ENCODE measurements at regions not wholly inside any gene's neighbourhood (a gene's known extent, or its start where the extent isn't known, plus 50 kb on each side); places are given as distances from the start of the nearest gene placed in this dataset.

DNA sequence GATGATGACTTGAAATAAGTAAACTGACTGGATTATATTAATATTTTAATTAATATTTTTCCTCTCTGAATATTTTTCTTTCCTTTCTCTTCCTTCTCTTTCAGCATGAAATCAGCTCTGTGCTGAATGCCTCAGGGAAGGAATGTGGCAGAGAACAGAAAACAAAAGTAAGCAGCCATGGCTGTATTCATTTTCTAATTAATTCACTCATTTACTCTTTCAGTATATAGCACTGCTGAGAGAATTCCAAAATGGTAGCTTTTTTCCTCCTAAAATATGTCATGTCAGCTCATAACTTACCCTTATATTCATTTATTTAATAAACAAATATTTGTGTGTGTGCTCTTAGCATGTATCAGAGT is 522.5 kb downstream of the PTPRC start:
- Mint-ChIP-seq H3K4me3 (no peak overlapping the region), H3K9me3 (peaks cover 2% of the 10 kb centered on the region), H3K36me3 (peaks cover 6% of the 10 kb centered on the region), H3K27ac (no peak overlapping the region), H3K4me1 (peaks cover 32% of the 10 kb centered on the region)
- no peak for ATAC-seq
- DNase-seq (ENCODE audit: low spot score in 2 of 2) = no peak

DNA sequence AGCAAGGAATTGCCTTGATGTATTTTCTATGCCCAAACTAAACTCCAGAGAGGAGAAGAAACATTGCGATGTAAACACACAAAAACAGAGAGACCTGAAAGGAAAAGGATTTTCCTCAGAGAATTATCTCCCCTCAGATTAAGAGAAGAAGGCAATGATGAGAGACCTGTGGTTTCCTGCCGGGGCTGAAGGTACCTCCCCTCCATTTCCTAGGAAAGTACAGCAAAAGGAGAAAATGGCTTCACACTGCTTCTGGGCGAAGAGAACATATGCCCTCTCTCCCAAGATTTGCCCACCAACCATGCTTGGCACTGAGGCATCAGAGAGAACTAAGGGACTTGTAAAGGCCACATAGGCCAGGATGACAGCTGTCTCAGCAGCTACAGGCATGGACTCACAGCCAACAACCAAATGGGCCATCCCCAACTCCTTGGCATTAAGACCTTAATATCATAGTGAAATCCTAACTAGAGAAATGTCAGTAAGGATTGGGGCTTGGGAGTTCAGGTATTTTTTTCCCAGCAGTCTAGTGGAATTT is 523.0 kb downstream of the PTPRC start:
- Mint-ChIP-seq H3K36me3 (peaks cover 6% of the 10 kb centered on the region), H3K27ac (no peak overlapping the region), H3K4me1 (peaks cover 32% of the 10 kb centered on the region), H3K9me3 (peaks cover 2% of the 10 kb centered on the region), H3K4me3 (no peak overlapping the region)
- no peak for DNase-seq (ENCODE audit: low spot score in 2 of 2)
- no peak for ATAC-seq

DNA sequence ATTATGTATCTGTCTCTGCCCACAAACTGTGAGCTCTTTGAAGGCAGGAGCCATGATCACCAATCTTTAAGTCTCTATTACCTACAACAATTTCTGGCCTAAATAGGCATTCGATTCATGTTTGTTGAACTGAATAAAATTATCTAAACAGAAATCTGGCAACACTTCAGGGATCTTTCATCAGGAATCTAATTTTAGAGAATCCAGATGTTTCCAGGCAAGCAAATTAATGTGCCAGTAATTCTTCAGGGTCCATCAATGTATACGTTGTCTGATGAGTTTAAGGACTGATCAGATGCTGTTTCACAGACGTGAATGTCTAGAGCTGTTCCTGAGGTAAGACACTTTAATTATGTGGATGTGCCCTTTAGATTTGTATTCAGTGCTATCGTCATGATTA is 524.4 kb downstream of the PTPRC start:
- H3K27ac Mint-ChIP-seq = no peak overlapping the region
- peaks cover 6% of the 10 kb centered on the region for H3K36me3 Mint-ChIP-seq
- H3K9me3 Mint-ChIP-seq = peaks cover 2% of the 10 kb centered on the region
- no peak overlapping the region for H3K4me3 Mint-ChIP-seq
- DNase-seq (ENCODE audit: low spot score in 2 of 2) = no peak
- no peak for ATAC-seq
- peaks cover 32% of the 10 kb centered on the region for H3K4me1 Mint-ChIP-seq

DNA sequence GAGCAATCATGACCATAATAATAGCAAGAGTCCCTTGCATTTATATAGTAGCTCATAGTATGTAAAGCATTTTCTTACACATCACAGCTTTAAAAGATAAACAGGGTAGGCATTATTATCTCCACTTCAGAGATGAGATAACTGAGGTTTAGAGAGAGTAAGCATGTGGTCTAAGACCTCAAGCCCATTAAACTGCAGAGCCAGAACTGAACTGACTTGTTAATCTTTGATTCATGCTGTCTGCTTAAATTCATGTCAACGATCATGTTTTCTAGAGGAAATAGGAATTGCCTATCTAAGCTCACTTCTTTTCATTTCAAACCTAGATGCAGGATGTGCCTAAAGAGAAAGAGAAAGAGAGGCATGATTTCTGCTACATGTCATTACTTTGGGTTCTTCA is 524.8 kb downstream of the PTPRC start:
- H3K4me1 Mint-ChIP-seq = peaks cover 36% of the 10 kb centered on the region
- H3K4me3 Mint-ChIP-seq = no peak overlapping the region
- H3K36me3 Mint-ChIP-seq = peaks cover 6% of the 10 kb centered on the region
- peaks cover 2% of the 10 kb centered on the region for H3K9me3 Mint-ChIP-seq
- H3K27ac Mint-ChIP-seq = no peak overlapping the region
- DNase-seq (ENCODE audit: low spot score in 2 of 2) (no peak), ATAC-seq (peak; percentile 81)

DNA sequence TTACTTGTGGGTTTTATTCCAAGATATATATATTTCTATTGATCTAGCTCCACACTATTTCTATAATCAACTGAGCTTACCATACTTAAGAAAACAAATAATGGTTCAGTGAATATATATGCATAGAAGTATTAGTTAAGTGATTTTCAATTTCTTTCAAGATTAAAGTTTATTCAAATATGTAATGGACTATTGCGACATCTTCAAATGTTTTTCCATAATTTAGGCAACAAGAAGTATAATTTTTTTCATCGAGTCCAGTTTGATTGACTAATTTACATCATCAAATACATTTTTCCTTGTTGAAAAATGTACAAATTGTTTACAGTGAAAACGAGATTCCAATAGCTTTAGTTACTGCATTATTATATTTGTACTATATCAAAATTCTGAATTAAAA is 528.6 kb downstream of the PTPRC start:
- H3K9me3 Mint-ChIP-seq = no peaks in the 10 kb centered on the region
- no peak overlapping the region for H3K27ac Mint-ChIP-seq
- no peak overlapping the region for H3K4me3 Mint-ChIP-seq
- H3K4me1 Mint-ChIP-seq = peaks cover 53% of the 10 kb centered on the region
- H3K36me3 Mint-ChIP-seq = no peaks in the 10 kb centered on the region
- ATAC-seq (no peak), DNase-seq (ENCODE audit: low spot score in 2 of 2) (no peak)

DNA sequence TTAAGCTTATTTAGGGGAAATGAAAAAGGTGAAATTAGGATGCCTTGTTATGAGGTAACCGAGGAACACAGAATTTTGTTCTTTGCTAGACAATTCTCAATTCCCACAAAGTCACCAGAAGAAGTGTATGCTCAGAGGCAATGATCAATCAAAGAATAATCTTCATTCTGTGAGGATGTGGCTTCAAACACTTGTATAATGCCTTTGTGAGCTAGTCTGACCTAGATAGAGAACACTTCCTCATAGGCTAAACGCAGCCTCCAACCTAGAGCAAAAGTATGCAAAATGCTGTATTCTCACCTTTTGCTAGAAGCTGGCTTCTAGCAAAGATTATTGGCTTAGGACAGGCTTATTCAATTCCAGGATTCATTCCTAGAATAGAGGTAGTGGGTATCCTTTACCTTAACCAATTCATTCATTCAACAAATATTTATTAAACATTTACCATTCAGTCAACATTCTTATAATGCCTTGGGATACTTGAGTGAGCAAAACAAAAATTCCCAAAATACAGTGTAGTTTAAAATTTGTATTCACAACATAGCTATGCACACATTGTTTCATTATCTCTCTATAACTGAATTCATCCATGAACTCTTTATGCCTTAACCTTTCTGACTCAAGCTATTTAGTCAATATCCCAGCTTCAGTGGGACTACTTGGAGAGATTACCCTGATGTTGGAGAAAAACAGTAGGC is 530.2 kb downstream of the PTPRC start:
- H3K4me3 Mint-ChIP-seq = no peak overlapping the region
- H3K9me3 Mint-ChIP-seq = no peaks in the 10 kb centered on the region
- DNase-seq (ENCODE audit: low spot score in 2 of 2) = no peak
- no peak for ATAC-seq
- H3K4me1 Mint-ChIP-seq = peaks cover 55% of the 10 kb centered on the region
- peak overlapping the region; percentile 5 for H3K27ac Mint-ChIP-seq
- no peaks in the 10 kb centered on the region for H3K36me3 Mint-ChIP-seq

DNA sequence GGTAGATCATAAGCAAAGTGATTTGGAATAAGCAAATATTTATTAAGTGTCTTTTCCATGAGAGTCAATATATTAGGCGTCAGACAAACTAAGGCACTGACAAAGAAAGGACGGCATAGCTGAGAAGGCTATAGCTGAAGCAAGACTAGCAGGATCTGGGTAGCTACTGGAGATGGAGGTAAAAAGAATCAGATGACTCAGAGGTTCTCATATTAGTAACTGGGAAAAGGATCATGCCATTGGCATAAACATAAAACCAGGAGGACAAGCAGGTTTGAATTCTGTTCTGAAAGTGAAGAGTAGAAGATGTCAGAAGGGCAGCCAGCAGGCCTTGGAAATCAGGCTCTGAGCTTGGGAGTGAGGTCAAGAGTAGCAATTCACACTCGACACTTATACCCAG is 531.9 kb downstream of the PTPRC start:
- Mint-ChIP-seq H3K4me3 (no peak overlapping the region), H3K27ac (no peak overlapping the region), H3K36me3 (no peaks in the 10 kb centered on the region), H3K4me1 (peaks cover 61% of the 10 kb centered on the region), H3K9me3 (no peaks in the 10 kb centered on the region)
- no peak for DNase-seq (ENCODE audit: low spot score in 2 of 2)
- ATAC-seq = no peak

DNA sequence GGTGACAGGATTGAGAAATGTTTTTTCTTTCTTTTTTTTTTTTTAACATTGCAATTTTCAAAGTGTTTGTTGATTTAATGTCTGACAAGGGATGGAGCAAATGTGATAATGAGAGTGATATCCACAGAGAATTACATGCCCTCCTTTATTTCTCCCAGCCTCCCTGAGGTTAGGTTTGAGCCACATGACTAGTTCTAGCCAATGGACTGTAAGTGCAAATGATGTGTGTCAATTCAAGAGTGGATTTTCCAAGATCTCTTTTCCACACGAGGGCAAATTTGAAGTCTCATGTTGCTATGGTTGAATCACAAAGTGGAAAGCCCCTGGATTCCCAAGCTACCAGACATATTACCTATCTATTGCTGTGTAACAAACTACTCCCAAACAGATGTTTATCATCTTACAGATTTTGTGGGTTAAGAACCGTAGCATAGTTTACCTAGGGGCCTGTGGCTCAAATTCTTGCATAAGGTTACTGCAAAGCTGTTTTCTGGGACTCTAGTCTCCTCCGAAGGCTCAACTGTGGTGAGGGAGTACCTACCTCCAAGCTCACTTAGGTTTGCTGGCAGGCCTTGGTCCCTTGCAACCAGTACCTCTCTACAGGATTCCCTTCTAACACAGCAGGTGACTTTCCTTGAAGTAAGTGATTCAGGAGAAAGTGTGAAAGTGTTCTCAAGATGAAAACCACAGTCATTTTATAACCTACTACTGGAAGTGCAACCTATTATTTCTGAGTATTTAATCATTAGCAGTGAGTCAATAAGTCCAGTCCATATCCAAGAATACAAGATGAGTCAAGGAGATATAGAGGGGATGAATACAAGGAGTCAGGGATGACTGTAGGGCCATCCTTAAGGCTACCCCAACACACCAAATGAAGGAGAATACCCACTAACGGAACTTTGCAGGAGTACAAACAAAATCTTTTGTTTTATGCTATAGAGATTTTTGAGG is 533.6 kb downstream of the PTPRC start:
- Mint-ChIP-seq H3K4me3 (no peak overlapping the region), H3K27ac (peak overlapping the region; percentile 22), H3K9me3 (no peaks in the 10 kb centered on the region), H3K4me1 (peaks cover 61% of the 10 kb centered on the region), H3K36me3 (no peaks in the 10 kb centered on the region)
- ATAC-seq = peak; percentile 61
- no peak for DNase-seq (ENCODE audit: low spot score in 2 of 2)

DNA sequence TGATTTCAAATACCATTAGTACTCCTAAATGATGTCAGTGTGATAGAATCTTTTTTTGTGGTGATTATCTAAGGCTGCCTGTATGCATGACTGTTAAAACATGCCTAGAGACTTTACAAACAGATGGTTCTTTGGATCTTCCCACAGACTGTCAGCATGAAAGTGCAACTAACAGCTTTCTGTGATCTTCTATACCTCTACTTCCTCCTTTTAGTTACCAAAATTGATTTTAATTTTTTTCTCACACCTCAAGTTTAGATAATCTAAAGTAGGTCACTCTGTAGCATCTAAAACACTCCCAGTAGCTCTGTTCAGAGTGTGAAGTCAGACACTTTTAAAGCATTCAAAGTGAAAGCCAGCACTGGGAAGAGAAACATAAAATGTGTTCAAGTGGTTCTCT is 534.5 kb downstream of the PTPRC start:
- no peak for DNase-seq (ENCODE audit: low spot score in 2 of 2)
- H3K9me3 Mint-ChIP-seq = no peaks in the 10 kb centered on the region
- peak; percentile 94 for ATAC-seq
- H3K4me1 Mint-ChIP-seq = peaks cover 60% of the 10 kb centered on the region
- H3K36me3 Mint-ChIP-seq = no peaks in the 10 kb centered on the region
- no peak overlapping the region for H3K4me3 Mint-ChIP-seq
- no peak overlapping the region for H3K27ac Mint-ChIP-seq

DNA sequence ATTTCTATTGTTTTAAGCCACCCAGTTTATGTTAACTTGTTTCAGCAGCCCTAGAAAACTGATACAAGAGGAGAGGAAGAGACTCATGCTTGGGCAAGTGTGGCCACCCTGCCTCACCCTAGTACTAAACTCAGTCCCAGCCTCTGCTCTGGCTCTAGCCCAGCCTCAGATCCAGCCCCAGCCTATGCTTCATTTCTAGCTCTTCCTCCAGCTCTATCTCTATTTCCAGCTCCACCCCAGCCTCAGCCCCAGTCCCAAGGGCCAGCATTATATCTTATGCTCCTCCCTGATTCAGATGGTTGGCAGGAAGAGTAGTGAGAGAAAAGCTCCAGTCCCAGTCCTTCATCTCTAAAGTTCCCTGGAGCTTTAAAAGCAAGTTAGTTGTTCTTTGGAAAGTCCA is 535.5 kb downstream of the PTPRC start:
- Mint-ChIP-seq H3K27ac (no peak overlapping the region), H3K4me1 (peaks cover 50% of the 10 kb centered on the region), H3K36me3 (no peaks in the 10 kb centered on the region), H3K4me3 (no peak overlapping the region), H3K9me3 (no peaks in the 10 kb centered on the region)
- ATAC-seq (no peak), DNase-seq (ENCODE audit: low spot score in 2 of 2) (no peak)

DNA sequence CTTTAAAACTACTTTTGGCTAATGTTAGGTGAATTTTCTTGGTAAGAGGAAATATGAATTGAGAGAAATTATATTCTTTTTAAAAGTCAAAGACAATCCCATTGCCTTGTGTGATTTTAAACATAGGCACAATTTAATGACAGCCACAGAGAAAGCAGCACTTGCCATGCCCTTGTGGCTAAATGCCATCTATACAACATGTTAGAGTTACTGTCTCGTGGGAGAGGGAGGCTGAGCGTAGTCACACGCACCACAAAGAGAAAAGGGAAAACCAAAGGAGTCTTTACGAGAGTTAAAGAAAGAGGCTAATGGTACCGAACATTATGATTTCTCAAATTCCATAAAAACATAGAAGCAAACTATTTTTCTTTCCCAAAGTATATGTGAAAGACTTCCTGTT is 537.9 kb downstream of the PTPRC start:
- no peak for ATAC-seq

DNA sequence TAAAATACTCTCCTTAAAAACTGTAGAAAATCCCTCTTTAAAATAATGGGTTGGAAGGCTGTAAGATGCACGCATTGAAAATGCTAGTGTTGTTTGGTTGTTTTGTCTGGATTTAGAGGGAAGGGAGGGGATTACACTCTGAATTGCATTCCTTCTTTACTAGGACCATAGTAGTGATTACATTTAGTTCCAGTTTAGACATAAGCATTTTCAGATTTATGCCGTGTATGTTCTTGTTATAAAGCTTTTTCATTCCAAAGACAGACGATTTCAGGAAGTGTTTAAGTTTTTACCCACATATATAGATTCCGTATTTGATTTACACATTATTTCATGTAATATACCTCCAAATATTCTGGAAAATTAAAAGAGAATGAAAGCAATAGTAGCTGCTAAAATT is 538.4 kb downstream of the PTPRC start:
- ATAC-seq = no peak
- DNase-seq (ENCODE audit: low spot score in 2 of 2) = no peak
- peaks cover 28% of the 10 kb centered on the region for H3K4me1 Mint-ChIP-seq
- no peaks in the 10 kb centered on the region for H3K9me3 Mint-ChIP-seq
- no peaks in the 10 kb centered on the region for H3K36me3 Mint-ChIP-seq
- no peak overlapping the region for H3K27ac Mint-ChIP-seq
- H3K4me3 Mint-ChIP-seq = no peak overlapping the region

More for the DNA sequence above, 537.9 kb downstream of the PTPRC start:
- Mint-ChIP-seq H3K4me3 (no peak overlapping the region), H3K9me3 (no peaks in the 10 kb centered on the region), H3K4me1 (peaks cover 33% of the 10 kb centered on the region), H3K27ac (no peak overlapping the region), H3K36me3 (no peaks in the 10 kb centered on the region)
- DNase-seq (ENCODE audit: low spot score in 2 of 2) = no peak

DNA sequence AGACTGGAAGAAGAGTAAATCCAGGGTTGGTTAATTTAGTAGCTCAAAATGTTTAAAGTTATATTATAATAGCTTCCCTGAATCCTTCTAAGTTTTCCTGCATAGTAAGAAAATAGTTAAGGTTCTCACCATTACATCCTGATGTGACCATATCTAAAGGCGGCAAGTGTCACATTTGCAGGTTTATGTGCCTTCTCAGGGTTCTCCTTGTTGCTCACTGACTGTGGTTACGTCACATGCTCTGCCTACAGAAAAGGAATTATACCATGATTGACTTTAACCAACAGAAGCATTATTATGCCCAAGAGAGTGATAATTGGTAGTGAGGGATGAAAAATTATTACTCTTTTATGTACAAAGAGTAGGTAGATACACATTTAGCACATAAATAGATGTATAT is 539.8 kb downstream of the PTPRC start:
- DNase-seq (ENCODE audit: low spot score in 2 of 2) = no peak
- Mint-ChIP-seq H3K4me3 (no peak overlapping the region), H3K36me3 (no peaks in the 10 kb centered on the region), H3K27ac (no peak overlapping the region), H3K4me1 (peaks cover 14% of the 10 kb centered on the region), H3K9me3 (no peaks in the 10 kb centered on the region)
- ATAC-seq = no peak

DNA sequence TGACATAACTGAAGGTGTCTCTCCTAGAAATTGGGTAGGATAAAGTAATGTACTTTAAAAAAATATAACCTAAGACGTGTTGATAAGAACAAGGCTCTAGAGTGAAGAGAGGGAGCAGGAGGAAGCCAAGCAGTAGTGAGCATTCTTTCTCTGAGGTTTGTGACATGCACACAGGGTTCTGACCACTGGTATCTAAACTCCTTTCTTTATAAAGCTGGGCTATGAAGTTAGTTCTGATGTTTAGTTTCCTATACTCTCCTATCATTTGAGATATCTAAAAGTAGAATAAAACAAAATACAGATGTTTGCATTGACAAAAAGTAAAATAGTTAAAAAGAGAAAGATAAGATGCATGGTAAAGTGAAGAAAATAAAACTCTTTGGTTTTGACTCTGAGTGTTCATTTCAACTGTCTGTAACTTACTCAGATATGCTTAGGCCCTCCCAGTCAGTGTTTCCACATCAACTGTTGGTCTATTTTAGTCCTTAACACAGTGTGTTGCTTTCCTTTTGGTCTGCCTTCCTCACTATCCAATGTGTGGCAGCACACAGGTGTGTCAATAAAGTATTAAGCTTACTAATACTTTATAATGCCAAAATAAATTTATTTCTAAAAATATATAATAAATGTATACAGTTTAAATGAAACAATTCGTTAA is 543.5 kb downstream of the PTPRC start:
- H3K4me3 Mint-ChIP-seq = no peak overlapping the region
- DNase-seq (ENCODE audit: low spot score in 2 of 2) (no peak), ATAC-seq (peak; percentile 65)
- H3K36me3 Mint-ChIP-seq = no peaks in the 10 kb centered on the region
- no peaks in the 10 kb centered on the region for H3K9me3 Mint-ChIP-seq
- H3K4me1 Mint-ChIP-seq = no peaks in the 10 kb centered on the region
- H3K27ac Mint-ChIP-seq = no peak overlapping the region

DNA sequence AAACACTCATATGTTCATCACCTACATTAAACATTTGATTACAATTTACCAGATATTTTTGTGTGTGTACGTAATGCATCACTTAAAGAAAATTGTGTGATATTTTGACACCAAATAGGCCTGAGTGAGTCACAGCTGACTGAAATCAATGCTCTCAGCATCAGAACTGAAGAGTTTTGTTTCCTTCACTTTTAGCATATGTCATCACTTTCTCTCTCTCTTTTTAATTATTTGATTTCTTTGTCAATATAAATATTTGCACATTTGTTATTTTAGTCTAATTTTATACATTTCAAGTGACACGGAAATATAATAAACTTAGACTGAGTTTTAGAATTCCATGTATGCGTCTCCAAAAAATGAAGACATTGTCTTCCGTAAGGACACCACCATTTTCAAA is 545.3 kb downstream of the PTPRC start:
- H3K4me3 Mint-ChIP-seq = no peak overlapping the region
- no peak for ATAC-seq
- no peaks in the 10 kb centered on the region for H3K36me3 Mint-ChIP-seq
- DNase-seq (ENCODE audit: low spot score in 2 of 2) = no peak
- no peaks in the 10 kb centered on the region for H3K9me3 Mint-ChIP-seq
- H3K27ac Mint-ChIP-seq = no peak overlapping the region
- H3K4me1 Mint-ChIP-seq = no peaks in the 10 kb centered on the region

Data from stimulated activated effector memory CD8-positive, alpha-beta T cell treated with anti-CD3 and anti-CD28 coated beads, Interleukin-12 subunit alpha, Interleukin-12 subunit beta, amount 100 ng/mL, for 72 hours (primary cell).